HG03558 (cell line): ENCODE measurements at regions not wholly inside any gene's neighbourhood (a gene's known extent, or its start where the extent isn't known, plus 50 kb on each side); places are given as distances from the start of the nearest gene placed in this dataset.
"Not testable (repeated sequence)": the region's sequence is repeated elsewhere in the genome, so short reads cannot be mapped to it uniquely, and the experiment has no call there.

Experiments
- ATAC-seq: cut with Tn5 transposase; IDR thresholded peaks from one replicate; pipeline ENCODE4 v1.9.1; 2021; ENCODE audit warnings: moderate number of reproducible peaks; ENCODE audit not compliant: unreplicated experiment; ENCODE audit errors: extremely low read depth

DNA sequence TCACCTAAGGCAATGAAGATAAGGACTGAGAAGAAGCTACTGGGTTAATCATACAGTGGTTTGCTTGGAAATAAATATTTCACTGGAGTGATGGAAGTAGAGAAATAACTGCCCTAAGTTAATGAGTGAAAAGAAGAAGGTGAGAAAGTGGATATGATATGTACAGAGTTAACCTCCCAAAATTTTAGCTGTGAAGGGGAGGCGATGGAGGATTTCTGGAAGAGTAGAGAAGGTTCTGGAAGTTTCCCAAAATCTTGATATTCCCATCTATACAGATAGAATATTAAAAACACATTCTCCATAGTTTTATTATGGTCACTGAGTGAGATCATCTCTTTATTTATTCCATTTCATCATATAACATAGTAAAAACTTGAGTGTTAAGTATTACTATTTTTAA, 296.6 kb upstream of the RGPD4 start:
- ATAC-seq: no peak

DNA sequence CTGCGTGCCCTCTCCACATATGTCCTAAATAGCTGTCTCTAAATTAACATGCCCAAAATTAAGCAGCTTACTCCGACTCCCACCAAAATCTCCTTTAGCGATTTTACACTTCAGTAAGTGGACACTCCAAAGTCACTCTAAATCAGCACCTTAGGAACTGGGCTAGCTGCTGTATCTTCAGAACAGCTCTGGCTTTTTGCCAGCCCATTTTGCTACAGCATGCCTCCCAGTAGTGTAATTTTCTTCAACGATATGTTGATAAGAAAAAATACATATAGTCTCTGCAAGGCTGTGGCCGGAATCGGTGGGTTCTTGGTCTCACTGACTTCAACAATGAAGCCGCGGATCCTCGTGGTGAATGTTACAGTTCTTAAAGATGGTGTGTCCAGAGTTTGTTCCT, 291.8 kb upstream of the RGPD4 start:
- ATAC-seq: no peak

DNA sequence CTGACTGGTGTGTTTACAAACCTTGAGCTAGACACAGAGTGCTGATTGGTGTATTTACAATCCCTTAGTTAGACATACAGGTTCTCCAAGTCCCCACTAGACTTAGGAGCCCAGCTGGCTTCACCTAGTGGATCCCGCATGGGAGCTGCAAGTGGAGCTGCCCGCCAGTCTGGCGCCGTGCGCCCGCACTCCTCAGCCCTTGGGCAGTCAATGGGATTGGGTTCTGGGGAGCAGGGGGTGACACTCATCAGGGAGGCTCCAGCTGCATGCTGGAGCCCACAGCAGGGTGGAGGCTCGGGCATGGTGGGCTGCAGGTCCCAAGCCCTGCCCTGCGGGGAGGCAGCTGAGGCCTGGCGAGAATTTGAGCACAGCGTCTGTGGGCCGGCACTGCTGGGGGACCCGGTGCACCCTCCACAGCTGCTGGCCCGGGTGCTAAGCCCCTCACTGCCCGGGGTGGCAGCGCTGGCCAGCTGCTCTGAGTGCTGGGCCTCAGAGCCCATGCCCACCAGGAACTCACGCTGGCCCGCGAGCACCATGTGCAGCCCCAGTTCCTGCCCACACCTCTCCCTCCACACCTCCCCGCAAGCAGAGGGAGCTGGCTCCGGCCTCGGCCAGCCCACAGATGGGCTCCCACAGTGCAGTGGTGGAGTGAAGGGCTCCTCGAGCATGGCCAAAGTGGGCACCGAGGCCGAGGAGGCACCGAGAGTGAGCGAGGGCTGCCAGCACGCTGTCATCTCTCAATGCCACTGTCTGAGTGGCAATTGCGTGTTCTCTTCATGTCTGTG, 290.6 kb upstream of the RGPD4 start:
- not testable (repeated sequence) for ATAC-seq

DNA sequence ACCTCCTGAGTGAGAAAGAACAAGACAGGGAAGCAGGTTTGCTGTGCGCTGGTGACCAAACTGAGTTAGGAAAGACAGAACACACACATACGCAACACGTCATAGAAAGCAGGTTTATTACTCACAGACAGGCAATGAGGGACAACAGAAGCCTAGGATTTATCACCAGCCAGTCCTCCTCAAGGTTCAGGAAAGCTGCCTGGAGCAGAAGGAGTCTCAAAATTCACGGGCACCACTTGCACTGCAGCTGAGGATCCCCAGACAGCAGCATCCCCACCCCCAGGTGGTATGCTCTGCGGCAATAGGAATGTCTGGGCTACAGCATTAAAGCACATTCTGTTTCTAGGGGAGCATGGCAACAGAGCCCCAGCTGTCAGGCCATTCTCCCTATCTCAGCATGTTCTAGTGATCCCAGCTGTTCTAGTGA, 284.4 kb upstream of the RGPD4 start:
- no peak for ATAC-seq

DNA sequence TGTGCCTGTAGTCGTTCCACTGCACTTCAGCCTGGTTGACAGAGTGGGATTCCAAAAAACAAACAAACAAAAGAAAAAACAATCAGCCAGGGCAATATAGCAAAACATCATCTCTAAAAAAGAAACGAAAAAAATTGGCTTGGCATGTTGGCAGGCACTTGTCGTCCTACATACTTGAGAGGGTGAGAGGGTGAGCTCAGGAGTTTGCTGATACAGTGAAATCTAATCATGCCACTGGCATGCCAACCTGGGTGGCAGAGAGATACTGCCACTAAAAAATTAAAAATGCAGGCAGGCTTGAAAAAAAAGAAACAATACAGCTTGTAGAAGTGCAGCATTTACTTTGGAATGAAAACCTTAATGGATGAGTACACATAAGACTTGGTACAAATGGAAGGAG, 282.9 kb upstream of the RGPD4 start:
- no peak for ATAC-seq

DNA sequence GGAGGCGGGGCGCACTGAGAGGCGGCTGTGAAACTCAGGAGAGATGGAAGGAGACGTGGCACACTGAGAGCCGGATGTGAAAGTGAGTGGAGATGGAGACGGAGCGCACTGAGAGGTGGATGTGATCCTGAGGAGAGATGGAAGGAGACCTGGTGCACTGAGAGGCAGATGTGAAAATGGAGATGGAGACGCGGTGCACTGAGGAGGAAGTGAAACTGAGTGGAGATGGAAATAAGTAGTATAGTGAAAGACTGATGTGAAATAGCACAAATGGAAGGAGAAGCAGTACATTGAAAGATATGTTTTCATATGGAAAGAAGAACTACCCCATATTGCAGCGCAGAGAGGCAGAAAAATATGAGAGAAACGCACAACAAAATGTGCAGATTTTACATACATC, 281.6 kb upstream of the RGPD4 start:
- no peak for ATAC-seq

DNA sequence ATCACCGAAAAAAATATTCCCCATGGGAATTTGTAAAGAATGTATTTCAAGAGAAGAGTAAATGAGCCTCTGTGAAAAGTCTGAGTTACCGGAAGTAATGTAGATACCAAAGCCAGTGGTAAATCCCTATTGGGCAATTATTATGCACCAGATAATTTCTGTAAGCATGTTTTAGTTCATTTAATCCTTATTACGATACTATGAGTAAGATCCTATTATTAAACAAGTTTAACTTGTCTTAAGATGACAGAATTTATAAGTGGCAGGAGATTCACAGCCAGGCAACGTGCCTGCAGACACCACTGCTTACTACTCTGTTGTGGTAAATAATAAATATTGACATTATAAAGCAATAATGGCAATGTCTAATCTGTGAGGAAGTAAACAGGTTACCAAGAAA, 280.8 kb upstream of the RGPD4 start:
- ATAC-seq: no peak

DNA sequence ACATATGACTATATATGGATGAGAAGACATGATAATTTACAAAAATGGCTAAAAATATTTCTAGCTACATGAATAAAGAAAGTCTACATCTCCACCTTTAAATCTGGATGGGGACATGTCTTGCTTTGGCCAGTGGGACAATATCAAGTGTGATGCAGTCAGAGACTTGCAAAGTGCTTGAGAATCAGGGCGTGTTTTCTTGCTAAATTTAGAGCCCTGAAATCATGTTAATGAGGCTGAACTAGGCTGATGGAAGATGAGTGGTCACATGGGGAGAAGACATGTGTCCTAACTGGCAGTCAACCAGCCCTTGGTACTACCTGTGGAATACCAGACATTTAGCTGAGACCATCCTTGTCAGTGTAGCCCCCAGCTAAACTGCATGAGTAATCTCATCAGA, 278.5 kb upstream of the RGPD4 start:
- ATAC-seq: no peak

DNA sequence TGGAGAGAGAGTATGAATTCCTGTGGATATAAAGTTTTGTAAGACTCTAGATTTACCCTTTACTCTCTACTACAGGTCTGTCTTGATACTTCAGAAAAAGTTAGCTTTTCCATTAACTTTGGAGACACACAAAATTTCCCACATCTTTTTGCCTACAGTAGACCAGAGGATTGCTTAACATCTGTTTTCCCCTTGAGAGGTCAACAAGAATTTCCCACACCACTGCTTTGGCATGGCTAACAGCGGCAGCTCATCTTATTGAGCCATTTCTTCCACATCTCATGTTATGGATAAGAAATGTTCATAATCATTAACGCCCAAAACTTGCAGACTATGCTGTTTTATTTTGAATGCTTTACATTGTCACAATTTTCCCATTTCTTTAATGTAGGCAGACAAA, 273.6 kb upstream of the RGPD4 start:
- no peak for ATAC-seq

DNA sequence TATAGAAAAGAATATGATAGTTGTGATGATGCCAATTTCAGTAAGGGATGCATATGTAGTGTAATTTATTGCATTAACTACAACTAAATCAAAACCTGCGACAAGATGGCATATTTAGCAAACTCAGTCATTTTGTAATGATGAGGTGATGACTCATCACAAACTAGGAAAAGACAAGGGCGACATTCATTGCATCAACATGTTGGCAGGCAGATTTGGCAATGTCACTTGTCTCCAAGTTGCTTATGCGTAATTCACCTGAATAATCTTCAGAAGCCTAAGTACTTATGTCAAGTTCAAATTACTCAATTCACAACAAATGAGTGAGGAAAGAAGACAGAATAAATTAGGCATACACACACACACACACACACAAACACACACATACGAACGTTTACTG, 273.2 kb upstream of the RGPD4 start:
- no peak for ATAC-seq

DNA sequence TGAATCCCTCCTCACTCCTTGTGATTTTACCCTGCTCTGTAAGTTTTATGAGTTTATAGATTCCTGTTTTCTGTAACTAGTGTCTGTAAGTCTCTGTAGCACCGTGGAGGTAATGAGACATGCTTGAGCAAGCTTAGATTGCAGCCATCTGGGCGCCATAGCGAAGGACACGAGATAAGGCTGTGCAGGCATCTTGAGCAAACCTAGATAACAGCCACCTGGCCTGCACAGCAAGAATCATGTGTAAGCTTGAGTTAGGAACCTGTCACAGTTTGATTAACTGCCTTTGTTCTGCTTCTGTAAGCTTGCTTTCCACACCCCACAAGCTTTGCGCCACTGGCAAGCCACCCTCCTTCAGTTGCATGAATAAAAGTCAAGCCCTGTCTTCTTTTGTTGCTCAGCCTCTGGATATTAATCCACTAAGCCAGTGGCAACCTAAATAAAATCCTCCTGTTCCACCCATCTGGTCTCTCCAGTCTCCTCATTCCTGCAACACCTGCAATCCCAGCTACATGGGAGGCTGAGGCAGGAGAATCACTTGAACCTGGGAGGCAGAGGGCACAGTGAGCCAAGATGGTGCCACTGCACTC, 270.6 kb upstream of the RGPD4 start:
- no peak for ATAC-seq

DNA sequence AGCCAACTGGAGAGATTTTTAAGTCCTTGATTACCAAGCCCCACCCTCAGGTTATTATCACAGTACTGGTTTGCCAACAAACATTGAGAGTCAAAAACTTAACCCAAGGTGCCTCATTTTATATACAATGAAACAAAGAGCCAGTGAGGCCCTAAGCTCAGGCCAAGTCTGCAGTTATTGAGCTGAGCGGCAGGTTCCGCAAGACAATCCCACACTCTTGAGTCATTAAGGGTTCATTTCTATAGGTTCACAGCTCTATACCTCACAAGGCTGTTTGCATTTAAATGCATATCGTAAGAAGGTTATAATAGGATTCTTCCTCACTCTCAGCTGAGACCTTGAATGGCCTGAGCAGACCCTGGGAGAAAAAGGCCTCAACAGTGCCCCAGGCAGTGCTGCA, 268.4 kb upstream of the RGPD4 start:
- ATAC-seq: no peak

DNA sequence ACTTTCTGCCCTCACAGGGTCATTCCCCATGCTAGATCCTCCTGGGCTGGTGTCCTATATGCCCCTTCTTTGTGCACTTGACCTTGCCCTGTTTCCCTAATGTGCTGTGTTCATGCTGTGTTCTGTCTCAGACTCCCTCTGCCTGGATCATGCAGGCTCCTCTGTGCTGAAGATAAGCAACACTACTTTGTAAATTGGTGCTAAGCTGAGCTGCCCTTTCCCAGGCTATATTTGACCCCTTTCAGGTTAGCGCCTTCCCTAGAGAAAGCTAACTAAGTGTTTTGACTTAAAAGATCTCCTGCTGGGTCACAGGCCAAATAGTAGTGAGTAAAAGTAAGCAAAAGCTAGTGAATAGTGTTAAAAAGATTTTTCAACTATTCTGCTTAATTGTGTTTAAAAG, 257.2 kb upstream of the RGPD4 start:
- ATAC-seq: no peak

DNA sequence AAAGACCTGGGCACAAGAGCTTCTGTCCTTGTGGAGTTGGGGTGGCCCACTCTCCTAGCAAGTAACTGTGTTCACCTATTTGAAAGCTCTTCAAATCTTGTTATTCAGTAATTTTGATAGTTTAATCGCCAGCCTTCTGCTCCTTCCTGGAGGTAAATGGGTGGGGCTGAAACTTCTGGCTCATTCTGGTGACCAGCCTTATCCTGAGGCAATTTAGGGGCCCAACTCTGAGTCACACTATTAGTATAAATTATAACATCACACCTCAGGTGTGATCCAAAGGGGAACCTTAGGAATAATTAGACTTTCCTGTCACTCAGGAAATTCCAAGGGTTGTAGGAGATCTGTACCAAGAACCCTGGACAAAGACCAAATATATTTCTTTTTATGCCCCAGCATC, 255.8 kb upstream of the RGPD4 start:
- ATAC-seq: no peak

DNA sequence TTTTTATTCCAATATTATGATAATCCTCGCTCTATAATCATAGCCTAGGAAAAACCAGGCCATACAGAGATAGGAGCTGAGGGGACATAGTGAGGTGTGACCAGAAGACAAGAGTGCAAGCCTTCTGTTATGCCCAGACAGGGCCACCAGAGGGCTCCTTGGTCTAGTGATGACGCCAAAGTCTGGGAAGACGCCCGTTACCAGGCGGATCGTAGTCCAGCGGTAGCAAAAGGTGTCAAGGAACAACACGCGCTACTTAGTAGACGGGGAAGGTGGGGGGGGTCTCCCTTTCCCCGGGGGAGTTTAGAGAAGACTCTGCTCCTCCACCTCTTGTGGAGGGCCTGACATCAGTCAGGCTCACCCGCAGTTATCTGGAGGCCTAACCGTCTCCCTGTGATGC, 253.8 kb upstream of the RGPD4 start:
- not testable (repeated sequence) for ATAC-seq

DNA sequence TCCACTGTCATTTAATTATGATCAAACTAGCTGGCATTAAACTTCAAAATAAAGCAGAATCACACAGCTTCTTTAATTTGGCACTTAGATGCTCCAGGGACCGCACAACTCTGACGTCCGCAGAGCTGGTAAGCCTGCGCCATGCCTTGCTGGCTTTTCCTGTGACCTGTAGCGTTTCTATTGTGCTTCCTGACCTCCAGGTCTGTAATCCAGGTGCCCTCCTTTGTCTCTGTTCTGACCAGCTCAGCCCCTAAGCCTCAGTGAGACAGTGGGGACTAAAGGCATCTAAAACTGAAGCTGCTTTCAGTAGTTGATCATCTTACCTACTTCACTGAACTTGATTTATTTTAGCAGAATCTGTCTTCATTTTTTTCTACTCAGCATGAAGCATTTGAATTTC, 249.7 kb upstream of the RGPD4 start:
- ATAC-seq: no peak

DNA sequence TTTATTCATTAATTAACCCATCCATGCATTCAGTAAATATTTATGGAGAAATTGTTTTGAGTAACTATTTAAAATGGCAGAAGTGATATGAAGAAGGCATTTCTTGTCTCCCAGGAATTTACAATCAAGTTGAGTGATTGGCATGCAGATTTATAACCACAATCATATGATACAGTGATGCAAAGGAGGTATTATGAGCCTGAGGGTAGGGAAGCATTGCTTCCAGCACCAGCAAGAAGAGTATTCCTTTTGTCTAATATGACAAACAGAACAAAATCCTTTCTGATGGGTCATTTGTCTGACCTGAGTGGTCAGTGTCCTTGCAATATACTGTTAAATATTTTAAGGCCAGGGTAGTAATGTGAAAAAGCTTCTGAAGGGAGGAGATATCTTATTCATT, 244.2 kb upstream of the RGPD4 start:
- ATAC-seq: no peak

DNA sequence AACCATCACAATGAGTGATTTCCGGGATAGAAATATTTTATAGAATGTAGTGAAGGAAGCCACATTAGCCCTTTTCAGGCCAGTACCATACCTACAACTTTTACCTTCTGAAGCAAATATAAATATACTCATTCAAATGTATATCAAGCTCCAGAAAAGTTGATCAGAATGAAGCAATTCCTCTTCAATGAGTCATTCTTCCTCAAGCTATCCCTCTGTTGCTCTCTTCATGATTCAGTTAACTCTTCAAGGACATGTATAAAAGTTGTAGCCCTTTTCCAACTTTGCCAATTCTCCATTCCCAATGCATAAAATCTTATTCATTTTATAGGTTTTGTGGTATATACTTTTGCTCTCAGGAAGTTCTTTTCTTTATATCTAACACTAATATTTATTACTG, 242.1 kb upstream of the RGPD4 start:
- no peak for ATAC-seq

DNA sequence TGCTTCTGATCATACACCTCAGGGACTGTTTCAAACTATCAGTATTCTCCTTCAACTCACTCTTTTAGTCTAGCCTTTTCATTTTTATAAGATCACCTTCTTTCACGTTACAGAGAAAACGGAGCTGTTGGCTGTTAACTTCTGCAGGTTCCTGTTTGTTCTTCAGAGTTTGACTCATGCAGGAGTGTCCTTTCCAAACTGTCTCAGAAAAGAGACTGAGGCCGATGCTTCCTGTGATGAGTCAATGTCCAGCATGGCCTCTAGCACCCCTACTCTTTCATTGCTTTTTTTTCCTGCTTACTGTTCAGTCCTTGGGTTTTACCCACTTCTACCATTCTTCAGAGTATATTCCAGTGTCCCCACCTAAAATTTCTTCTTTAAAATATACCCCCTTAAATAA, 240.8 kb upstream of the RGPD4 start:
- ATAC-seq: no peak

DNA sequence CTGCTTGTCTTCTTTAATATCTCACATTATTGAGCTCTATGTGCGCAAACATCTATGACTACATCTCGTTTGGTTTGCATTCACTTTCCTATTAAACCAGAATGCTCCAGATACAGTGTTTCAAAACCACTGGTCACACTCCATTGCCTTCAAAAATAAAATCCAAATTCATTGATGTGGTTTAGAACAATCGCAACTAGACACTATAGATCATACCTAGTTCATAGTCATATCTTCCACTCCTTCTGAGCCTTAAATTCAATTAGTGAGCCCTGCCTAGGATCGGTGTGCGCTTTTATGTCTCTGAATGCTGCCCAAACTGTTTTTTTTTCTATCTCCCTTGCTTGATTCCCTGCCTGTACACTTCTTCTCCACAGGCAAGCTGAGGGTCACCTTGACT, 238.5 kb upstream of the RGPD4 start:
- no peak for ATAC-seq

DNA sequence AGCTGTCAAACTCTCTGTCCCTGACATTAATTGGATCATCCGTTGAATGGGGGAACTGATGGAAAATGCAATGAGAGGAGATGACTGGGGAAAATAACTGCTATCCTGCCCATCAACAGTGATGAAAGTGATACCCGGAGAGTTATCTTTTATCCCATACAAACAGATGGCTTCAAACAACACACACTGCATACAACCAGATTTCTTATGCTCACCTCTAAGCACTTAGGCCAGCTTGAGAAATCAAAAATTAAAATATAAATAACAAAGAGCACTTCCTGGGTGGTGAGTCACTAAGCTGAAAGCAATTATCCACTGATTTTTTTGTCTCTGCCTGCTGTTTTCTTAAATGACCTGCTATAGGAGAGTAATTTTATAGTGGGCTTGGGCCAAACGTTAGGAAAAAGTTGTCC, 237.6 kb upstream of the RGPD4 start:
- ATAC-seq: no peak

DNA sequence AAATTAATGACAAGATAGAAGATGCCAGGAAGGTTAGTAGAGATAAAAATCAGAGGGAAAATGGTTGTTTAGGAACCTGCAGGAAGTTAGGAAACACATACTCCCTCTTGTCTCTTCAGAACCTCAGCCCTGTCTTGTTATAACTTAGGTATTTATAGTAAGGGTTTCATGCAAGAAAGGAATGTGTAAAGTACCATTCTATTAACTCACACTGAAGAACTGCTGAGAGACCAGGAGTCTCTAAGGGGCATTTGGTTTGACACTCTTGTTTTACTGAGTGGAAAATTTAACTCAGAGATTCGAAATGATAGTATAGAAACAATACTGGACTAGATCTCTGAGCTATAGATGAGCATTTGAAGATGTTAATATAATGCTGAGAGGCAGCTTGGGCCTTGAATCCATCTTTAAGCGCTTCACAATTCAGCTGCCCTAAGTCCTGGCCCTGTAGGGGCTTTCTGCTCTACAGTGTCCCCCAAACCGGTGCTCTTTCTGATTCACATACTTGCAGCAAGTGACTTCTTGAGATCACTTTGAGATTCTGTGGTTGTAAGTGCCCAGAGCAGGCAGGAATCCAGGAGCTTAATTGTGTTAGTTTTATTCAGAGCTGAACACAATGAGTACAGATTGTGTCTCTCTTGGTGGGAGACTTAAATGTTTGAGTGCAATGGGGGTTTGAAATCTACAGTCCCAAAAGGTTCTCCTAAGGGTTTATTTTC, 235.0 kb upstream of the RGPD4 start:
- no peak for ATAC-seq
